ENCODE measurements at regions not wholly inside any gene's neighbourhood (a gene's known extent, or its start where the extent isn't known, plus 50 kb on each side); places are given as distances from the start of the nearest gene placed in this dataset.
"Not testable (repeated sequence)": the region's sequence is repeated elsewhere in the genome, so short reads cannot be mapped to it uniquely, and the experiment has no call there.

DNA sequence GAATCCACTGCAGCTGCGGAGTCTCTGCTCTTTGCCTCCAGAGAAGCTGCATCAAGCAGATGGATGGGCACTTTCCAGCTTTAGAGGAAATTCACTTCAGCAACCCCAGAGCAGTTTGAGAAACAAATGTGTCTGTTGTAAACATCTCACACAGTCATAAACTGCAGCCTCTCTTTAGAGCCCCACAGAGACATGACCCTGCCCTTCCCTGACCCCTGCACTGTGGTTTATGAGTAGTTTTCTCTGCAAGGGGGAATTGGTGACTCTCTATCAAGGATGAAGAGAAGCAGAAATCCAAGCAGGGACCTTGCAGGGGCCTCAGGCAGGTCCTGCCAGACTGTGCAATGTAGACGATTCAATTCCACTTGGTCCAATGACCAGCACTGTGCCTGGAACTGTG is 160.2 kb downstream of the SH2D4B start:
- no peak for DNase-seq

DNA sequence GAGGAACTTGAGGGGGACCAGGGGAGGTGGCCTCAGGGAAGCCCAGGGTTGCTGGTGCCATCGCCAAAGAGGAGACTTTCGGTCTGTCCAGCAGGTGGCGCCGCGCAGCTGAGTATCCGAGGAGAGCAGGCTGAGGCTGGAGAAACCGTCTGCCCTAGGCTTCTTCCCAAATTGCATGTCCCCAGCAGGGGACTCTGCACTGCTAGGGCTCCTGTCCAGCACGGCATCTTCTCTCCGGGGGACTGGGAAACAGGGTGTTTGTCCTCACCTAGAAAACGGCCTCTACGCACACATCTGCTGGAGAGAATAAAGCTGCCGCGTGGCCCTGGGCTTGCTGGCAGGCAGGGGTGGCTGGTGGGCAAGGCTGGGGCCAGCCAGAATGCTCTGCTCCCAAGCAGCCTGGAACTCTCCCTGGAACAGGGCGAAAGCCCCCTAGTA is 161.9 kb downstream of the SH2D4B start:
- peak; percentile 69 for DNase-seq

DNA sequence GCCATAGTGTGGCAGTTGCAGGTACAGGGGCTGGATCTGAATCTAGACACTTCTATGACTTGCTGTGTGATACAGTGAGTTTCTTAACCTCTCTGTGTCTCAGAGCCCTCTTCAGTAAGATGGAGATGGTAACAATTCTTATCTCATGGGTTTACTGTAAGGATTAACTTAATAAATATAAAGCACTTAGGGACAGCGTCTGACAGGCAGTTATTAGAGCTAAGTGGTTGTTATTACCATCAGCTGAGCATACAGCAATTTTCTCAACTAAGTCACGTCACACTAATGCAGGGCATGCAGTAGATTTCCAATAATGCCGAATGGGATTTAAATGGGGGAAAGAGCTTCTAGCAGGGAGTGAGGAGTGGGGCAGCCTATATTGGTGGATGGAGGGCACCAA is 162.6 kb downstream of the SH2D4B start:
- no peak for DNase-seq

DNA sequence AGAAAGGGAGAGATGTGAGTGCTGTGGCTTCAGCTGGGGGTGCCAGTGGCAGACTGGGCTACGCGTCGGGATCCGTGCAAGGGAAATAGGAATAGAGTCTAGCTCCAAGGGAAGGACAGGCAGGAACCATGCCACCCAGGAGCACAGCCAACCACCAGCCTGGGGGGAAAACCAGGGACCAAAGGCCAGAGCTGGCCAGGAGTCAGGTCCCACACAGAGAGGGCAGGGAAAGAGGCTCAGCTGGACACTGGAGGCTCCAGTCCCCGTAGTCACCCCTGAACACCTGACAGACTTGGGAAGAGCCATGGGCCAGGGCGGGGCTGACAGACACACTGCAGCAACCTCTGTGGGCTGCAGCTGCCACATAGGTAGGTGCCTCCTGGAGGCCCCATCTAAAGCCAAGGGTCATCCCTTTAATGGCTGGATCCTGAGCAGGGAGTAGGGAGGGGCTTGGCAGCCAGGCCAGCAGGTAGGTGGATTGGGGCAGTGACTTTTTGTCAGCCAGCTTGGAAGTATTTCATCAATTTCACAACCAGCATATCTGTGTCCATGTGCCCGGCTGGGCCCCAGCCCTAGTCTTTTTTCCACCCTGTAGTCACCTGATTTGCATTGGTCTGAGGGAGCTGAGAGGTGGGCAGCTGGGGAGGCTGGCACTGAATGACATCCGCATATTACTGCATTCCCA is 163.2 kb downstream of the SH2D4B start:
- no peak for DNase-seq

DNA sequence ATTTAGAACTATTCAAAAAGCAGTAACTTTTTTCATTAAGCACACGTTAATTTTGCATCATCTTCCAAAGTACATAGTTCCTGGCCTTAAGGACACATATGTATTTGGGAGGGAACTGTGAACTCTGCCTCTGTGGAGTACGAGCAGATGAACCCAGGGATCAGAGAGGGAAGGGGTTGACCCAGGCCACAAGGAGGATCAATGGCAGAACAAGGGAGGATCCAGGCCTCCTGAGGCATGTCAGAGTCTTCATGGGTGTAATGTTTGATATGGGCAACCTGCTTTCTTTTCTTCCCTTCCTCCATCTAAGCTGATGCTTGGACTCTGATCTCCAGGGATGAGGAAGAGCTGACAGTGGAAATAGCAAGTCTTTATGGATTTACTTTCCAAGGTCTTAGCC is 164.0 kb downstream of the SH2D4B start:
- DNase-seq: no peak

DNA sequence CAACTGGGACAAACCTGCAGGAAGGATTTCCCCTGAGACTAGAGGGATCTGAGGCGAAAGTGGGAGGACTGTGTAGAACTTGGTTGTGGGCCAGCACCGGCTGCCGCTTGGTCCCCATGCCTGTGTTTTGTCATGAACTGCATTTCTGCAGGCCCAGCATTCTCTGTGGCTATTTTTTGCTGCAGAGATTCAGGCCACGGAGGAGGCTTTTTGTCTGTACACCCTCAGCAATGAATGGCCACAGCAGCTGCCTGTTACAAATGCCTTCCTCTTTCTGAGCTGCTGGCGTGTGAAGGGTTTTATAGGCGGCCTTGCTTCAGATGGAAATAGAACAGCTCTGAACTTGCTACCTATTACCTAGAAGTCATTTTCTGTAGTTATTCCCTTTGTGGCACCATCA is 164.4 kb downstream of the SH2D4B start:
- no peak for DNase-seq

DNA sequence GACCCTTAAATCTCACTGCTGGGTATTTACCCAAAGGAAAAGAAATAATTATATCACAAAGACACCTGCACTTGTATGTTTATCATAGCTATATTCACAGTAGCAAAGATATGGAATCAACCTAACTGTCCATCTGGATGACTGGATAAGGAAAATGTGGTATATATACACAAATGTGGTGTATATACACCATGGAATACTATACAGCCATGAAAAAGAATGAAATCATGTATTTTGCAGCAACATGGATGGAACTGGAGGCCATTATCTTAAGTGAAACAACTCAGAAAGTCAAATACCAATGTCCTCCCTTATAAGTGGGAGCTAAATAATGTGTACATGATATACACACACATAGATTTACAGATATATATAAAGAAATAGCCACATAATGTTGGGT is 168.2 kb downstream of the SH2D4B start:
- no peak for DNase-seq

DNA sequence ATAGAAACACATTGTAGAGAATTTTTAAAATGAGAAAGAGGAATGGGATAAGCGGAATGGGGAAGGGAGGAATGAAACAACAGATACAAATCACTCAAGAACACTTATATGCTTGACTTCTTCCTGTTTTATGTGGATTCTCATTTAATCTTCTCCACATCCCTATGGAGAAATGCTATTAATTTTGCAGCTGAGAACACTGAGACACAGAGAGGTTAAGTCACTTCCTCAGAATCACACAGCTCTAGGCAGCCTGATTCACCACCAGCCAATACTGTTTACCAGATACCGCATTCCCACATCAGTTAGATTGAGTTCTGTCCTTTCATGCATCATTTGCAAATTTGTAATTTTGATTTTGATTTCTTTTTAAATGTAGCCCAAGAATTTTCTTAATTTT is 170.5 kb downstream of the SH2D4B start:
- DNase-seq: no peak

DNA sequence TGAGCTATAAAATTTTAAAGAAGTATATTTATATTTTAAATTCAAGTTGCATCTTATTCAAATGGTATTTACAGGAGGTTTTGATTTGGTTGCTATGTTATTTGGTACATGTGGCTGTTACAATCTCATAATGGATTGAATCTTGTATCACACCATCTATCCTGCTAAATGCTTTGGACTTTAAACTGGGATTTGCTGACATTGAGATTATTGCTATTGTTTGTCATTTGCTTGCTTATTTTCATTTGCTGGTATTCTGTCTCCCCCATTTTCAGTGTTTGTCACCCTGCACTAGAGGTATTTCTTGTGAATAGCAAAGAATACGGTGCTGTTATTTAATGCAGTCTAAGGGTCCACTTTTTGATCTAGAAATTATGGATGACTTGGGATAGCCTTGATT is 171.1 kb downstream of the SH2D4B start:
- no peak for DNase-seq

DNA sequence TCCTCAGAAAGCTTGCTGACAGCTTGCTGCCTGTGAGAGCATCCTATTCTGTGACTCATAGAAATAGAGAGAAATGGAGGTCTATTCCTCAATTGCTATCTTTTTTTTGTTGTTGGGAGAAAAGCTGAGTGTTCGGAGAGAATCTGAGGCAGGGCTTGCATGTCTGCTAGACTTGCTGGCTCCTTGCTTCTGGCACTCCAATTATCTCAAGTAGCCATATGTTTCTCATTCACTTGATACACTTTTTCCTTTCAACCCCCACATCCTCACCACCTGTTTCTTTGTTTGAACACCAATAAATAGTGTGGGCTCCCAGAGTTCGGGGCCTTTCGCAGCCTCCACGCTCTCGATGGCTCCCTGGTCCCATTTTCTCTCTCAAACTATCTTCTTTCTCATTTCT is 172.2 kb downstream of the SH2D4B start:
- DNase-seq: no peak

DNA sequence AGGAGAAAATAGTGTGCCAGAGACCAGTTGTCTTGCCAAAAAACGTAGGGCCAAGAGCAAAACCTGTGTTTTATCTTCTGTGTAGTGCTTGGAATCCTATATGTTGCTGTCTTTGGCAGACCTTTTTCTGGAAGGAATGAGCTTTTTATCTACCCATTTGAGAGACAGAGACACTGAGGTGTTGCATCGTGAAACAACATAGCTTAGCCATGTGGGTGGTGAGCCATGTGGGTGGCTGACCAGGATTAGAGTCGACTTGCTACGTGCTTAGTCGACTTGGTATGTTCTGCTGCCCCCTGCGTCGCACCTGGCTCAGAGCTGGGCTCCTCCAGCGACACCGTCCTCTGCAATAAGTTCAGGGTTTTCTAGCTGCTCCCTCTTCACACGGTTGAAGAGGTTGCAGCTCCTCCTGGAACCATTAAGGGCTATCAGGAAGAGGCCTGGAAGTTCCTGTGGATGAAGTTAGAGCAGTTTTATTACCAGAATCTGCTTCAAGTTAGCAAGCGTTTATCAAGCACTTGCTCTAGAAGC is 175.8 kb downstream of the SH2D4B start:
- no peak for DNase-seq

DNA sequence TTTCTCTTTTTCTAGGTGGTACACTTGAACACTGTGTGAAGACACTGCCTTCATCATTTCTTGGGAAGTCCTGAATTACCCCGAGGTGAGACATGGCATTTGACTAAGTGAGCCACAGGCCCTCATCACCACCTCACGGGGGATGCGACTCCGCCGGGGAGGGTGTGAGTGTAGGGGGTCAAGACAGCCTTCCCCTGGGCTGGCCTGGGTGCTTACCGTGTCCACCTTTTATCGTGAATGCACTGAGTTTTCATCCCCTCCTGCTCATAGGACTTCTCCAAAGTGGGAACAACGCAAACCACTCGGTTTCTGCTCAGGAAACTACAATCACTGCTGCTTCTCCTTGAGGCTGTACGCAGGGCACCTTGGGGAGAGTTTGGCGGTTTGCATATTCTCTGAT is 176.9 kb downstream of the SH2D4B start:
- no peak for DNase-seq

DNA sequence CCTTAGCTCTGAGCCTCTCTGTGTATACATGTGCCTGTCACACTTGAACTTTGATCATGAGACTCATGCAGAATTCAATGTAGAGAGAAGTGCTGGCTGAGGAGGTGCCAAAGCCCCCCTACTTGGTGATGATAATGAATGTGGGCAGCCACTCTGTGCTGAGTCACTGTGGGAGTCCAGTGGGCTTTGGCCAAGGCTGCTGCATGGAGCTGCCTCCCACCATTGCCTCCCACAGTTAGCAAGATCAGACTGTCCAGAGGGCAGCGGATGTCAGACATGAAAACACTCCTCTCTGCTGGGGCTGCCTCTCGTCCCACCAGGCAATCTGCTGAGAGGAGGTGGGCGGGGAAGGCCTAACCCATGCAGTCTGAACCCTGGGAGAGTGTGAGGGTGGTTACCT is 180.3 kb downstream of the SH2D4B start:
- DNase-seq: no peak

DNA sequence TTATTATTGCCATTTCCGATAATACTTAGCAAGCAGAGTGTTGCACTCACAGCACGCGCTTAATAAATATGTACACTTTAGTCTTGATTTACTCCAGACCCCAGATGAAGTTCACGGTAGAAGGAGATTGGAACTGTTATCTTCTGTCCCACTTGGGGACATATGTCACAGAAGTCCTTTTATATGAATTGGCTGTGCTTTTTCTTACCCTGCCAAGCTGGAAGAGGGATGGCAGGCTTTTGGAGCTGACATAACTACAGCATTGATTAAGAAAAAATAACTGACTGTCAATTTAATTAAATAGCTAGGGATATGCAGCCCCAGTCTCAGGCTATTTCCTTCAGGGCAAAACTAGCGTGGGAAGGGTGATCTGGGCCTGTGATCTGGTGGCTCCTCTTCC is 182.2 kb downstream of the SH2D4B start:
- no peak for DNase-seq

DNA sequence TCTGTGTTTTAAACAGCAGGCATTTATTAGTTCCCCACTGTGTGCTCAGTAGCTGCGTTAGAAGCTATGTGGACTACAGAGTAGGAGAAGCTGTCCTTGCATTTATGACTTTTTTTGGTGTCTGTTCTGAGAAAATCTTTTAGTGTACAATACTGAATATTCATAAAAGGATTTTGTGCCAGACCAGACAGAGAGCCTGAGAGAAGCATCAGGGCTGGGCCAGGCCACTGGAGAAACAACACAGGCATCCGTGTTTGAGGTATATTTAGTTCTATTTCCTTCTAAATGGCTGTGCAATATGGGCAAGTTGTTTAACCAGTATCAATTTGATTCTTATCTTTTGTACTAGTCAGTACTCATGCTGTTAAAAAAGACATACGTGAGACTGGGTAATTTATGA is 182.8 kb downstream of the SH2D4B start:
- no peak for DNase-seq

DNA sequence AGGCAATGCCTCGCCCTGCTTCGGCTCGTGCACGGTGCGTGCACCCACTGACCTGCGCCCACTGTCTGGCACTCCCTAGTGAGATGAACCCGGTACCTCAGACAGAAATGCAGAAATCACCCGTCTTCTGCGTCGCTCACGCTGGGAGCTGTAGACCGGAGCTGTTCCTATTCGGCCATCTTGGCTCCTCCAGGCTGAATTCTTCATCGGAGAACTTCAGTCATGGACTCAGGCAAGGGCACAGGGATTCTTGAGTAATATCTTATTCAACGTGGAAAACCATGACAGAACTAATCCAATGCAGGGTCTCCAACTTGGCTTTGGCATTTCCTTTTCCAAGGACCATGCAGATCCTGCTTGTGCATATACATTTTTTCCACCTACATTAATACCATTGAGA is 190.7 kb downstream of the SH2D4B start:
- not testable (repeated sequence) for DNase-seq

DNA sequence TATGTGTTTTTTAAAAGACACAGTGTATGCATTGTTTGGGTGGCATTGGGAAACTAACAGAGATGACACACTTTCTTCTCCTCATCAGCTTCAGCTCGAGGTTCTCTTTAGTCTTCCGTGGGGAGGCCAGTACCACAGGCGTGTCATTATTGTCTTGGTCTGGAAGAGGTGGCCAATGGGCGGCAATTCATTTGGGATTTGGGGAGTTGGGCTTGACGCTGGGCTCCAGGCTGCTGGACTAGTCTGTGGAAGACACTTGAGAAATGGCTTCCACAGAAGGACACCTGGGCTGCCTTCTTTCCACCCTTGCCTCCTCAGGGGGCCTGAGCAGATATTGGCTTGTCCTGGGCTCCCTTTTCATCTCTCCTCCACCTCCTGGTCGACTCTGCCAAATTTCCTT is 192.2 kb downstream of the SH2D4B start:
- no peak for DNase-seq

DNA sequence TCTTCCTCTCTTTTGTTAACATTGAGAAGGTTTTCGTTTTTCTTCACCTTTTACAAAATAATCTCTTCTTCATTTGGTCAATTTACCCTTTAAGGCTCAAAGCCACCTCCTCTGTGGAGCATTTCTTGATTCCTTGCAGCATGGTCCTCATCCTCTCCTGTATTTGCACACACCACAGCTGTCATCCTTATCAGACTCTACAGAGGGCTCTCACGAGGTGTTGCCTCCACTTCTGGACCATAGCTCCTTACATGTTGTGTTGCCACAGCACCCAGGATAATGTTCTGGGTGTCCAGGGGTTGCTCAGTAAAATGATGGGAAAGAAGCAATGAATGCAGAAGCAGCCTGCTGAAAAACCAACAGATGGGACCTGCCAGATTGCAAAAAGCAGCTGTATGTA is 192.8 kb downstream of the SH2D4B start:
- DNase-seq: no peak

DNA sequence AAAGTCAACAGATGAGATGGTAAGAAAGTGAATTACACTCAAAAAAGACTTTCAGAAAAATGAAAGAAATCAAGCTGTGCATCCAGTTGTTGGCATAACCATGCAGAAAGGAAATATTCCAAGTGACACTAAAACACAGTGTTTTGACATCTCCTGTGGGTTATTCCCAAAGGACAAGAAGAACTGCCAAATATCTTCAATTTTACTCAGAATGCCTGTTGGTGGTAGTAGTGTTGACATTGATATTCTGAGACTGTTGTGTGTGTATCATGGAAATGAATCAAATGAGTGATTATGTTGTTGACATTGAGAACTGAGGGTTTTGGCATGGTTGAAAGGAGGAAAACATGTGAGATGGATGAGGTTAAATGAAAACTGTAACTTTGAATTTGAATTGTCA is 196.9 kb downstream of the SH2D4B start:
- no peak for DNase-seq

DNA sequence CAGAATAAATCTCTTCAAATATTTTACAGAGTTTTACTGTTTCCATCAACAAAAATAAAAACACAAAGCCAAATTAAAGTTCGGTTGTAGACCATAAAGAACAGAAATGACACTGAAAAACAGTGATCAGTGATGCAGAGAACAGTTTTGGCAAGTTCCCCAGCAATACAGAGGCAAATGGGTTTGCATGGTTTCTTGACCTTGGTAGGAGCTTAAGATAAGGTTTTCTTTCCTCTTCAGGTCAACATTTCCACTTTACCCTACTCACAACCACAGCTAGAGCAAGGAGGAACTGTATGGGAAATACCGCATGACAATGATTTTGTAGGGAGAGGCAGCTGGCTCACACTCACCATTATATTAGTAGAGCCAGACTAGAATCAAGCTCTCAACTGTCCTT is 199.5 kb downstream of the SH2D4B start:
- no peak for DNase-seq

DNA sequence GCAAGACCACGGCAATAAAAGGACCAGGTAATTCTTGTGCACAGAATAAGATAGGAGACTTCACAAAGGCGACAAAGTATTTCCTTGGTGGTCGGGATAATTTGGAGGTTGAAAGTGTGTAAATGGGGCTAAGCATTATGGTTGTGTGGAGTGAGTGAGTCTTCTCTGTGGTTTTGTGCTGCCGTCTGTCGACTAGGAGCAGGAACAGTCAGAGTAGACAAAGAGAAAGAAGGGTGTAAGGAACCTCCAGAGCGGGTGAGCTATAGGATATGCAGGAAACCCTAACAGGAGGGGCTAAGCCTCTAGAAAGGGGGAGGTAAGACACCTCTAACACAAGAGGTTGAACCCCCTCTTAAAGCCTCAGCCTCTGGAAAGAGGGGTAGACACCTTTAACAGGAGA is 201.6 kb downstream of the SH2D4B start:
- no peak for DNase-seq

DNA sequence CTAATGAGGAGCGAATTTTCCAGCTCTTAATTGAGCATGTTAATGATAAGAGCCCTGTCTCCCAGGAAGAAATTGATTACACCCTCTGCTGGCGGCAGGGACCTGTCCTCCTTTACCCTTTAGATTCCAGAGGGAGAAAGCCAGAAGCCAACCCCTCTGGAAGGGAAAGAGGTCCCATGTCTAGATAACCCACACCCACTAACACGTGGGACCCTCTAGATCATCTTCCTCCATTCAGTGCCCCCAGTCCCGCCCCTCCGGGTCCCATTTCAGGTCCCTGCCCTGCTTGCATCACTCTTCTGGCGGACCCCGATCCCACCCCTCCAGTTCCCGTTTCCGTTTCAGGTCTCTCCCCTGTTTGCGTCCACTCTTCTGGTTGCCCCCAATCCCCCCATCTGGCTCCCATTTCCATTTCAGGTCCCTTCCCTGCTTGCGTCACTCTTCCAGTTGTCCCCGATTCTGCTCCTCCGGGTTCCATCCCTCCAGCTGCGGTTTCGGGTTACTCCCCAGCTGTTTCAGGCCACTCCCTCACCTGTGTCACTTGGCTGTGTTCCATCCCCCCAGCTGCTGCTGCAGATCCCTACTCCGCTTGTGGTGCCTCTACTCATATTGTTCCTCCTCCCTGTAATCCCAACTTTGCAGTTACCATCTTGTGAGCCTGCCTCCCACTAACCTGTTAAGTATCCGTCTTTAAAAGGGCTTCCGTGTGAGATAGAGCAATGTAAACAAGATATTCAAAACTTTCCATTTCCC is 202.4 kb downstream of the SH2D4B start:
- no peak for DNase-seq

DNA sequence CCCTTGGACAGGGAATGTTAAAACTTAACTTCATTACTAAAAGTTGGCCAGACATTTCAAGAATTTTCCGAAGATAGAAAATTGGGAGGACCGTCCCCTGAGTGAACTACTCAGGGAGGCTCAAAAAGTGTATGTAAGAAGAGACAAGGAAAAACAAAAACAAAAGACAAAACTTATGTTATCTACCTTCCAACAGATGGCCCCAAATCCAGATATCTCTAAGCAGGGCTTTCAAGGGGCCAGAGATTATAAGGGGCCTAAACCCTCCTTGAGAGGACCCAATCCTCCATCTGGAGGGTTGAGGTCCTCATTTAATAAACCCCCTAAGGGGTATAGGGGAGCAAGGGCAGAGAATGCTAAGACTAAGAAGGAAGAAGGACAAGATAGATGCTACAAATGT is 203.6 kb downstream of the SH2D4B start:
- DNase-seq: no peak

DNA sequence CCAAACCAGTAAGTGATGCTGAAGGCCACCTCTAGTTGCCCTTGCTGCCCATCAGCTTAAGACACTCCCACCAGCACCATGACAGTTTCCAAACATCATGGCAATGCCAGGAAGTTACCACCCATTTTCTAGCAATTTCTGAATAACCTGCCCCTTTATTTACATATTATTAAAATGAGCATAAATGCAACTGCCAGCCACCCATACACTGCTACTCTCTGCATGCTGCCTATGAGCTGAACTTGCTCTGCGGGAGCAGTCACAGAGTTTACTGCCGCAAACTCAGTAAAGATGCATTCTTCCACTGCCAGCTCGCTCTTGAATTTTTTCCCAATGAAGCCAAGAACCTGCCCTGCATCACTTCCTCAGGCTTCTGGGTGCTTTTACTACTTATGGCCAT is 212.6 kb downstream of the SH2D4B start:
- DNase-seq: no peak

DNA sequence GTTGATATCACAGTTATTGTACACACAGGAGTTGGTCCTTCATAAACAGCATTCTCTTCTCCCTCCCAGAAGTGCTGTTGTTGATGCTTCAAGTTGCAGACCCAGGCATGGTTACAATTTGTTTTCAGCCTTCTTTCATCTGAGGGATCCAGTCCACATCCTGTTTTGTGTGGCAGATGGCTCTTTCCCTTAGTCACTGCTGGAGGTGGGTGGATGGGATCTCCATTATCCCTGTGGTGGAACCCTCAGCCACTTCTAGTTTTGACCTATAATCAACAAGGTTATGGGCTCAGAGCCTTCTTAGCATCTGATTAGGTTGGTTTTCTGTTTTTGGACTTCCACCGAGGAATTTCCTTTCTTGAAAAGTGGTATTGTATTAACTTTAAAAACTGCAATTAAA is 214.2 kb downstream of the SH2D4B start:
- no peak for DNase-seq

All from activated T-cell treated with anti-CD3 and anti-CD28 coated beads, Interleukin-2, amount 50 U/mL, for 1 hour (primary cell).